Calu3 (cell line): ENCODE measurements at regions not wholly inside any gene's neighbourhood (a gene's known extent, or its start where the extent isn't known, plus 50 kb on each side); places are given as distances from the start of the nearest gene placed in this dataset.

Experiments used
- BruUV-seq: library from RNA; stranded (reverse); fragments of 400-500 nt; replicated peaks from 2 replicates; lab custom pipeline; 2021; lab: Mats Ljungman, UMichigan
- CTCF ChIA-PET: fragments of 300-600 bp; sonication (Branson Sonifier 250); formaldehyde crosslinking; loops from one replicate; lab custom pipeline; 2022; ENCODE audit warnings: antibody characterized with exemption; lab: Charles Lee
- DNase-seq: peaks from one replicate; pipeline ENCODE4 v3.0.0; 2022
- H3K27ac Mint-ChIP-seq: one replicate; pipeline ENCODE4 v1.8.0; 2022; ENCODE audit warnings: mixed read lengths; ENCODE audit not compliant: unreplicated experiment
- H3K27me3 Mint-ChIP-seq: one replicate; pipeline ENCODE4 v1.8.0; 2022; ENCODE audit warnings: mixed read lengths; ENCODE audit not compliant: unreplicated experiment
- H3K36me3 Mint-ChIP-seq: one replicate; pipeline ENCODE4 v1.8.0; 2022; ENCODE audit warnings: mild to moderate bottlenecking, moderate library complexity, mixed read lengths; ENCODE audit not compliant: insufficient read depth, unreplicated experiment
- H3K4me1 Mint-ChIP-seq: one replicate; pipeline ENCODE4 v1.8.0; 2022; ENCODE audit warnings: mild to moderate bottlenecking, low read depth, mixed read lengths; ENCODE audit not compliant: unreplicated experiment
- H3K4me3 Mint-ChIP-seq: one replicate; pipeline ENCODE4 v1.8.0; 2022; ENCODE audit warnings: mild to moderate bottlenecking, low read depth, moderate library complexity, mixed read lengths; ENCODE audit not compliant: unreplicated experiment
- H3K9me3 Mint-ChIP-seq: one replicate; pipeline ENCODE4 v1.8.0; 2022; ENCODE audit warnings: low read depth, mixed read lengths; ENCODE audit not compliant: unreplicated experiment
- CTCF ChIP-seq: fragments of 200-600 bp; IDR thresholded peaks from one replicate; pipeline ENCODE4 v1.8.0; 2022; ENCODE audit warnings: antibody characterized with exemption; ENCODE audit not compliant: unreplicated experiment
- intact Hi-C: fragments of 100-400 bp; cut with micrococcal nuclease; formaldehyde crosslinking; loops from one replicate; pipeline ENCODE4 v1.10.0; 2022; ENCODE audit not compliant: unreplicated experiment

GRCh38 chr14:62455446-62455845, 589.8 kb downstream of the KCNH5 start:
- H3K4me3 Mint-ChIP-seq: no peak overlapping the region
- H3K27ac Mint-ChIP-seq: no peak overlapping the region
- no peaks in the 10 kb centered on the region for H3K36me3 Mint-ChIP-seq
- H3K9me3 Mint-ChIP-seq: no peaks in the 10 kb centered on the region
- TF ChIP-seq CTCF: no peak
- no peak for DNase-seq
- CTCF ChIA-PET: no interaction called here
- no TSS peak for BruUV-seq
- no peaks in the 10 kb centered on the region for H3K27me3 Mint-ChIP-seq
- H3K4me1 Mint-ChIP-seq: no peaks in the 10 kb centered on the region
- intact Hi-C loops: no loop called here

- DNase-seq: no peak
- no peaks in the 10 kb centered on the region for H3K9me3 Mint-ChIP-seq
- CTCF ChIA-PET: no interaction called here
- no peaks in the 10 kb centered on the region for H3K36me3 Mint-ChIP-seq
- no peaks in the 10 kb centered on the region for H3K27me3 Mint-ChIP-seq
- H3K4me1 Mint-ChIP-seq: no peaks in the 10 kb centered on the region
- no peak for TF ChIP-seq CTCF
- BruUV-seq: no TSS peak
- H3K27ac Mint-ChIP-seq: no peak overlapping the region
- H3K4me3 Mint-ChIP-seq: no peak overlapping the region
- intact Hi-C loops: no loop called here
These were observed 582.3 kb downstream of the KCNH5 start for GRCh38 chr14:62462988-62463387.

GRCh38 chr14:62468946-62469345, 576.3 kb downstream of the KCNH5 start:
- CTCF ChIA-PET: no interaction called here
- H3K36me3 Mint-ChIP-seq: no peaks in the 10 kb centered on the region
- no peaks in the 10 kb centered on the region for H3K27me3 Mint-ChIP-seq
- H3K4me3 Mint-ChIP-seq: no peak overlapping the region
- intact Hi-C loops: no loop called here
- H3K27ac Mint-ChIP-seq: no peak overlapping the region
- no peaks in the 10 kb centered on the region for H3K9me3 Mint-ChIP-seq
- no peaks in the 10 kb centered on the region for H3K4me1 Mint-ChIP-seq
- BruUV-seq: no TSS peak
- no peak for TF ChIP-seq CTCF
- DNase-seq: no peak

GRCh38 chr14:62470935-62471334, 574.3 kb downstream of the KCNH5 start:
- Mint-ChIP-seq H3K4me3 (no peak overlapping the region), H3K27me3 (no peaks in the 10 kb centered on the region), H3K9me3 (no peaks in the 10 kb centered on the region), H3K27ac (no peak overlapping the region), H3K36me3 (no peaks in the 10 kb centered on the region), H3K4me1 (no peaks in the 10 kb centered on the region)
- DNase-seq: no peak
- intact Hi-C loops: no loop called here
- no peak for TF ChIP-seq CTCF
- BruUV-seq: no TSS peak
- CTCF ChIA-PET: no interaction called here
